ENCODE measurements at regions not wholly inside any gene's neighbourhood (a gene's known extent, or its start where the extent isn't known, plus 50 kb on each side); places are given as distances from the start of the nearest gene placed in this dataset.

DNA sequence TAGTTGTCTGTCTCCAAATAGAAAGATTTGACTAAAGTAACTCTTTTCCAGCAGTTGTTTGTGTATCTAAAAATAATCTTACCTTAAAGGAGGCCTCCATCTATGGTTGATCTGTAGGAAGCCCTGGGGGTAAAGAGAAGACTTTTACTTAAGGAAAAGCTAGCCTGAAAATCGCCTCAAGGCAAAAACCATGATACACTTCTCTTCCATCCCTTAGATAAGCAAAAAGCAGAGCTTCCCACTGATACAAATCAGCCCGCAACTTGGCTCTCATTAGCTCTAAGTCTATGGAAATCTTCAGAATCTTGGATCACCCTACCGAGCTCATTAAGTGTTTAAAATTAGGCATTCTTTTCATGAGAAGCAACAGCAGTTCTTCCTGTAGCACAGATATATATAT, 576.9 kb upstream of the PTBP2 start:
- DNase-seq (ENCODE audit: low read depth in 1 of 2, low spot score in 2 of 2) (no peak), FAIRE-seq (no peak)
- no peak overlapping the region for H3K14ac ChIP-seq (ENCODE audit: insufficient read length)
- H3K79me1 ChIP-seq (ENCODE audit: low read depth, low read length), result no peaks in the 10 kb centered on the region
- H3K56ac ChIP-seq (replicated peaks; ENCODE audit: insufficient read length, low read depth, low read length), result no peak overlapping the region
- ChIA-PET POLR2A (ENCODE audit: partially characterized antibody) (no interaction called here), CTCF (ENCODE audit: partially characterized antibody) (interaction anchor here (0.6 to 1.2 kb wide), 2 partner anchors 141 to 213 kb away, joined by 3 to 5 read pairs; no protein-coding TSS in a partner anchor)
- no peak overlapping the region for H2BK20ac ChIP-seq (ENCODE audit: low read length)
- H3K4me3 ChIP-seq (ENCODE audit: extremely low read depth in 1 of 4, insufficient read depth in 2 of 4, low read depth in 3 of 4, low read length in 4 of 4), result no peak overlapping the region
- H3K9ac ChIP-seq (replicated peaks in 1 of 4; ENCODE audit: extremely low read depth in 1 of 4, low read depth in 3 of 4, low read length in 3 of 4), result no peak overlapping the region
- no peaks in the 10 kb centered on the region for H3K9me3 ChIP-seq (ENCODE audit: insufficient read depth in 2 of 2, low read depth in 1 of 2, low read length in 1 of 2)
- no peak overlapping the region for H3K4me2 ChIP-seq (ENCODE audit: insufficient read depth in 1 of 2, low read depth in 2 of 2, low read length in 2 of 2)
- H2BK12ac ChIP-seq (ENCODE audit: low read depth, low read length), result no peak overlapping the region
- H4K20me1 ChIP-seq (replicated peaks in 1 of 2; ENCODE audit: control insufficient read depth in 1 of 2, insufficient read depth in 2 of 2, low read length in 2 of 2), result no peaks in the 10 kb centered on the region
- no peak for TF ChIP-seq EGR1 (IDR thresholded peaks at IDR 0.05; ENCODE audit: borderline replicate concordance, low read depth, low read length)
- no peak for TF ChIP-seq HDAC2 (IDR thresholded peaks at IDR 0.05; ENCODE audit: borderline replicate concordance in 1 of 2, low read depth in 2 of 2, low read length in 2 of 2)
- no peak for TF ChIP-seq BRCA1 (IDR thresholded peaks at IDR 0.05; ENCODE audit: low read depth, low read length)
- TF ChIP-seq KDM1A (IDR thresholded peaks at IDR 0.05; ENCODE audit: borderline replicate concordance, low read length), result no peak
- TF ChIP-seq, protein P1, sequence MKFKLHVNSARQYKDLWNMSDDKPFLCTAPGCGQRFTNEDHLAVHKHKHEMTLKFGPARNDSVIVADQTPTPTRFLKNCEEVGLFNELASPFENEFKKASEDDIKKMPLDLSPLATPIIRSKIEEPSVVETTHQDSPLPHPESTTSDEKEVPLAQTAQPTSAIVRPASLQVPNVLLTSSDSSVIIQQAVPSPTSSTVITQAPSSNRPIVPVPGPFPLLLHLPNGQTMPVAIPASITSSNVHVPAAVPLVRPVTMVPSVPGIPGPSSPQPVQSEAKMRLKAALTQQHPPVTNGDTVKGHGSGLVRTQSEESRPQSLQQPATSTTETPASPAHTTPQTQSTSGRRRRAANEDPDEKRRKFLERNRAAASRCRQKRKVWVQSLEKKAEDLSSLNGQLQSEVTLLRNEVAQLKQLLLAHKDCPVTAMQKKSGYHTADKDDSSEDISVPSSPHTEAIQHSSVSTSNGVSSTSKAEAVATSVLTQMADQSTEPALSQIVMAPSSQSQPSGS (IDR thresholded peaks at IDR 0.05; ENCODE audit: low read length), result no peak
- no peak for TF ChIP-seq EZH2 (IDR thresholded peaks at IDR 0.05; ENCODE audit: low read depth, low read length, severe bottlenecking)
- TF ChIP-seq CTBP2 (IDR thresholded peaks at IDR 0.05; ENCODE audit: borderline replicate concordance, insufficient read depth, insufficient read length, low read length), result no peak
- no peak for TF ChIP-seq SP4 (IDR thresholded peaks at IDR 0.05; ENCODE audit: low read length)
- no peak for TF ChIP-seq POLR2A (IDR thresholded peaks at IDR 0.05; ENCODE audit: control extremely low read depth in 1 of 2, low read depth in 2 of 2, low read length in 2 of 2)
- no peak for TF ChIP-seq E2F6 (IDR thresholded peaks at IDR 0.05)
- H3K23ac ChIP-seq (ENCODE audit: insufficient read length), result no peak overlapping the region
- H3K18ac ChIP-seq (ENCODE audit: extremely low read depth, low read length), result no peak overlapping the region
- H3K27me3 ChIP-seq (replicated peaks in 1 of 4; ENCODE audit: control insufficient read depth in 3 of 4, extremely low read depth in 1 of 4, insufficient read depth in 3 of 4, low read length in 3 of 4), result no peaks in the 10 kb centered on the region
- 92% methylated on average over 3 of the region's 3 CpGs; no CpG with 5 or more reads in 1 of the 2 experiments for WGBS, 2 experiments (ENCODE audit: extremely low coverage in 1 of 2, insufficient coverage in 1 of 2, insufficient read length in 1 of 2, insufficient replicate concordance in 2 of 2, low coverage in 1 of 2, low lambda C conversion rate in 2 of 2, missing lambda C conversion rate in 1 of 2)
- H3K27ac ChIP-seq (ENCODE audit: low read depth, low read length), result no peak overlapping the region
- no peak overlapping the region for H4K5ac ChIP-seq (ENCODE audit: insufficient read length, low read depth, low read length)
- H2BK15ac ChIP-seq (ENCODE audit: low read length), result no peak overlapping the region
- H3K4me1 ChIP-seq (replicated peaks in 1 of 4; ENCODE audit: control insufficient read depth in 3 of 4, insufficient read depth in 4 of 4, low read length in 3 of 4), result no peaks in the 10 kb centered on the region
- H2BK120ac ChIP-seq (replicated peaks; ENCODE audit: low read depth, low read length), result no peak overlapping the region
- no peak overlapping the region for H3K4ac ChIP-seq (replicated peaks; ENCODE audit: insufficient read length, low read depth, low read length)
- no peak overlapping the region for H4K8ac ChIP-seq (ENCODE audit: extremely low read depth, insufficient read depth, low read length)
- no peak overlapping the region for H4K91ac ChIP-seq (replicated peaks; ENCODE audit: insufficient read length, low read length)
- no peak overlapping the region for H2AFZ ChIP-seq (ENCODE audit: low read length)
- no peak overlapping the region for H2AK5ac ChIP-seq (ENCODE audit: low read depth, low read length)
- no peaks in the 10 kb centered on the region for H3K23me2 ChIP-seq (ENCODE audit: low read depth, low read length)
- no peaks in the 10 kb centered on the region for H3K79me2 ChIP-seq (ENCODE audit: control insufficient read depth in 1 of 2, insufficient read depth in 2 of 2, low read length in 2 of 2)
- no peak overlapping the region for H2BK5ac ChIP-seq (ENCODE audit: low read depth, low read length)
- H3K36me3 ChIP-seq (ENCODE audit: control insufficient read depth in 2 of 4, insufficient read depth in 4 of 4, low read length in 3 of 4), result no peaks in the 10 kb centered on the region

Measured in H1 (cell line).